Stimulated activated naive CD4-positive, alpha-beta T cell (primary cell): ENCODE measurements at regions not wholly inside any gene's neighbourhood (a gene's known extent, or its start where the extent isn't known, plus 50 kb on each side); places are given as distances from the start of the nearest gene placed in this dataset.

ENCODE experiments used
- DNase-seq, 6 experiments: peaks; one replicate each; lab custom pipeline; 2025; lab: John Stamatoyannopoulos, UW

DNA sequence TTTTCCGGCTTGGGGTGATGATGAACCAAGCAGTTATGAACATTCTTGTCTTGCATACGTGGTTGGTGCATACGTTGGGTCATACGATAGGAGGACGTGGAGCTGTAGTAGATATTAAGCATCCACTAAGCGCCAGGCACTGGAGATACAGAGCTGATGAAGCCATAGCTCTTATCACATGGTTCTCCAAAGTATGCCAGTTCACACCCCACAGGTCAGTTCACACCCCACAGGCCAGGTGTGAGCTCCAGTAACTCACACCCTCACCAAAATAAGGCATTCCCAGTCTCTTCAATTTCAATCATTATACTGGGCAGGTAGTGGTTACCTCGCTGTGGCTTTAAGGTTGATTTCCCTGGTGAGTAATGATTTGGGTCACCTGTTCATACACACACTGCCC, 335.5 kb downstream of the FOXL1 start:
- no peak for DNase-seq

DNA sequence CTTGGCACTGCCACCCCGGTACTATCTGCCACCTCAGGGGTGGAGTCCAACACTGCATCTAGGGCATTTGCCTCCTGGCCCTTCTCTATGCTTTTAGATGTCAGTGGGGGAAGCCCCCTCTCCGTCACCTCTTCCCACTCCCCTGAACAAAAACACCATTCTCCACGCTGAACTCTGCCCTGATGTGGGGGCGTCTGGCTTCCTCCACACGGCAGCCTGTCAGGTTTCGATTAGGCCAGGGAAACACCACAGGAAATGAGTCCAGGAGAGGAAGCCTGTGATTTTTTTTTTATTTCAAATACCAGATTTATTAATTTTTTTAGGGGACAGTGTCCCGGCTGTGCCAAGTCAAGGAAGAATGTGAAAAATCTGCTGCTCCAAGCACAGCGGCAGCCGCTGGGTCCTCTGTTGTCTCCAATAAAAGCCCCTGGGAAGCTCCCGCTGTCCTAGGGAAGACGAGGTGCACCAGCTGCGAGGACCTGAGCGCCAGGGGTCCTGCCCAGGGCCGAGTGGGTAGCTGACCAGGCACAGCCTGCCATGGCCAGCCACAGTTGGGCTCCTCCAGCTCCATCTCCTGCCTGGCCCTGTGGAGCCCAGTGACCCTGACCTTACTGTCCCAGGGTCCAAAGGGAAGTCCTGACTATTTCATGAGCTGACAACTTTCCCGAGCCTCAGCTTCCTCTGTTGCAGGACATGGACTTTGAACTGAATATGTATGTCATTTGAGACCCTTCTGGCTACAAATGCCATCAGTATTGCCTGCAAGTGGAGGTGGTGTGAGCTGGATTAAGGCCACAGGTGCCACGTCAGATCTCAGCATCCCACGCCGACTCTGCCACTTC, 336.7 kb downstream of the FOXL1 start:
- no peak for DNase-seq

DNA sequence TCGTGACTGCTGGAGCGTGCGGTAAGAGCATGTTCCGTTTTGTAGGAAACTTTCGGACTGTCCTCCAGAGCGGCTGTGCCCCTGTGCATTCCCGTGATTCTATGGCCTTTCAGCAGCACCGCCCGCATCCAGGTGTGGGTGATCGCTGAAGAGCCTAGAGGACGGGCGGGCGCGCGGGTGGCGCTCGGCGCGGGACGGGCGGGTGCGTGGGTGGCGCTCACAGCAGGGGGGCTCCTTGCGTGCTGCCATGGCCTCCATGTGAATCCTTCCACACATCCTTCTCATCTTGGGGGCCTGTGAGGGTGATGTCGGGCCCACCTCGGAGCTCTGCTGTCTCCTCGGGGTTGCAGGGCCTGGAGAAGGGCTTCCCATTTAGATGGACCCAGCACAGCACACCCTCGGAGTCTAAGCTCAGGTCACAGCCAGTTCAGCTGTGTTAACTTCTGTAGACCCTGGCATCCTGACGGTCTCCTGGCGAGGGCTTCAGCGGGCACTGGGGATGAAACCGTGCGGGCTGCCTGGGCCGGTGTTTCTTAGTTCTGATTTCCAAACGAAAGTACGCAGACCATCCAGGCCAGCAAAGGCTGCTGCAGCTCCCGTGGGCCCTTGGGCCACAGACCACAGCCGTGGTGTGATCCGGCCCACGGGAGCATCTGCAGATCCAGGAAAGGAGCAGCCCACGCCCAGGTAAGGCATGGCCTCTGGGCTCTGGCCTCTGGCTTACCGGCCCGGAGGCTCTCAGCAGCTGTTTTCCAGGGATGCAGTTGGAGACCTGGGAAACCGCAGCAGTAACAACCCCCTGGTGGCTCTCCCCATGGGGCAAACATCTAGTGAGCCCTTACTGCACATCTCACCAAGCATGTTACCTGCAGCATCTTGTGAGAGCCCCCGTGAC, 339.4 kb downstream of the FOXL1 start:
- DNase-seq, result no peak

DNA sequence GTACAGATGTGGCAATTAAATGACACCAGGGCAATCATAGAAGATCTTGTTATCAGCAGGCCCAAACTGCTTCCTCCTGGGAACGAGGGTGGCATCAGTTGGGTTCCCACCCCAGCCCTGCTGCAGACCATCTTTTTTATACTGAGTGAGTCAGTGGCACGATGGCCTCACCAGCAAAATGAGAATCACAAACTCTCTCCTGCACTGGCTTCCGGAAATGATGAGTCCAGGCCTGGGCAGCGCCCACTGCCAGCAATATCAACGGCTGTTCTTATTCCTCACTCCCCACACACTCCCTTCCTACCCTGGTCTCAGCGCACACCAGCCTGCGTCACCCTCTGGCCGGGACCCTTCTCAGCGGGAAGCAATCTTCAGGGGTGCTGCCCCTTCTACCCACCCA, 340.3 kb downstream of the FOXL1 start:
- no peak for DNase-seq

GRCh38 chr16:86919078-86919477, 340.7 kb downstream of the FOXL1 start:
- no peak for DNase-seq

DNA sequence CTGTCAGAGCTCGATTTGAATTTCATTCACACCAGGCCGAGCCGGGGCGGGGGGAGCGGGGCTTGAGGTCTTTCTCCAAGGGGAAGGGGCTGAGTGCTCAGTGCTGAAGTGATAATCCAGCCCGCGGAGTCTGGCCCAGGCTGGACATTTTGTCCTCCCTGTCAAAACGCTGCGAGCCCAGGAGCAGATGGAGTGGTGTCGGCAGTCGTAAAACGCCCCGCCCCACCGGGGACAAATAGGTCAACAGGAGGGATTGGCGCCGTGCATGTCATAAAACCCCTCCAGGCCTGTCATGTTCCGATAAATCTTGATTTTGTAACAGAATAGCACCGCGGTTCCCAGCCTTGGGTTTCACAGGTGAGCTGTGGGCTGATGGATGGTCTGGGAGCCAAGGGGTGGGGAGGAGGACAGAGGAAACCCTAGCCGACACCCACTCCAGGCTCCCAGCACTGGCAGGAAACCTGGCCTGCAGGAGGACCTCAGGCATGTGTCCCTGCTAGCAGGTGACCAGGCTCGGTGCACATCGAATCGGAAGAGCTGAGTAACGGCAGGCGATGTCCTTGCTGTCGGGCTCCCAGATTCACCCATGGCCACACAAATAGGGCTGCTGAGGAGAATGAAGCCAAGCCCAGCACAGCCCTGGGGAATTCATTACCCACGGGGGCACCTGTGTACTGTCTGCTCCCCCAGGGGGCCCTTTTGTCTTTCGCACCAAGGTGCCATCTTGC, 341.4 kb downstream of the FOXL1 start:
- DNase-seq, result no peak

GRCh38 chr16:86921289-86921688, 342.9 kb downstream of the FOXL1 start:
- DNase-seq, result no peak

GRCh38 chr16:86922311-86922710, 344.0 kb downstream of the FOXL1 start:
- DNase-seq, result no peak

DNA sequence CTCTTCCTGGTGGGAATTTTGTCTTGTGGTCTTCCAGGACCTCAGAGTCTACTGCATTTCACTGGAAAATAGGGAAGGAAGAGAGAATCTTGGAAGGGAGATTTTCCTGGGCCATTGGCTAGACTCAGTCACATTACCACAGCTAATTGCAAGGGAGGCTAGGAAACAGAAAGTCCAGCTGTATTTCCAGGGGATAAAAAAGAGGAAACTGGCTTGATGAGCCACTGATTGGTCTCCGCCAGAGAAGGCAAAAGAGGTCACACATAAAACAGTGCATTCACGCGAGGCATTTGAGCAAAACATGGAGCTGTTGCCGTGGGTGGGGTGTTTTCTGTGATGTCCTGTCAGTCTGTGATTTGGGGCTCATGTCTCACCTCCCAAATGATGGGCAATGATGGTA, 345.3 kb downstream of the FOXL1 start:
- DNase-seq, result no peak

- DNase-seq, result no peak
Observed at GRCh38 chr16:86924537-86924936, 346.2 kb downstream of the FOXL1 start.

GRCh38 chr16:86925067-86925791, 346.9 kb downstream of the FOXL1 start:
- DNase-seq, result no peak

- no peak for DNase-seq
Observed at GRCh38 chr16:86926181-86927094, 348.1 kb downstream of the FOXL1 start.

DNA sequence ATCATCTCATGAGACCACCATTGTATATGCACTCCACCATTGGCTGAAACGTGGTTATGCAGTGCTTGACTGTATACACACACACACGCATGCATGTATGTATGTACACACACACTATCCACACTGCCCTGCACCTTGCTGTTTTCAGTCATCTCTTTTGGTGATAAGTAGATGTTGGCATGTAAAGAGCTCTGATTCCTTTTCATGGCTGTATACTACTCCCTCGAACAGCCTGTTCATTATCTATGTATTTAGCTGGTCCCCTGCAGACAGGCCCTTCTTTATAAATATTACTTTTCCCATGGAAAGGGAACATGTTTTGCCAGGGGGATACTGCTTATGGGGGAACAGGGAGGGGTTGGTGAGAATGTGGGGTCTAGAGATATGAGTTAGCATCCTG, 349.4 kb downstream of the FOXL1 start:
- no peak for DNase-seq

DNA sequence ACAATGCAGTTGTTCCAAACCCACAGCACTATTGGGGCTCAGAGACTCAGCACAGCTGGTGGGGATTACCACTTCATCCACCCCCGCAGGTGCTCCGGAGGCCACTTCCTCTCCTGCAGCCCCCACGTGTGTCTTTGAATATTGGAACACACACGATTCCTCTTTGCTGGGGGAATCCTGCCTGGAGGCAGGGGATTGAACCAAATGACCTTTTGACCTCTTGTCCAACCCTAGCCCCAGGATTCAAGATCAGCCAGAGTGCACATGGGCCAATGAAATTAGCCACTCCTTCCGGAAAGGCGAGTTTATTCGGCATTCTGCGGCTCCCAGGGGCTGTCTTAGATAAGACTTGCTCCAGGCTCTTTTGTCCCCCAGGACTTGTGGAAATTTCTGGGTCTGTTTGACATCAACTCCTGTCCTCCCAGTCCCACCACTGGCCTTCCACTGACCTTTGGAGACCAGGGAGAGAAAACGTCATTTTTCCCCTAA, 350.2 kb downstream of the FOXL1 start:
- DNase-seq, result no peak

GRCh38 chr16:86929057-86929871, 350.9 kb downstream of the FOXL1 start:
- DNase-seq, result no peak

DNA sequence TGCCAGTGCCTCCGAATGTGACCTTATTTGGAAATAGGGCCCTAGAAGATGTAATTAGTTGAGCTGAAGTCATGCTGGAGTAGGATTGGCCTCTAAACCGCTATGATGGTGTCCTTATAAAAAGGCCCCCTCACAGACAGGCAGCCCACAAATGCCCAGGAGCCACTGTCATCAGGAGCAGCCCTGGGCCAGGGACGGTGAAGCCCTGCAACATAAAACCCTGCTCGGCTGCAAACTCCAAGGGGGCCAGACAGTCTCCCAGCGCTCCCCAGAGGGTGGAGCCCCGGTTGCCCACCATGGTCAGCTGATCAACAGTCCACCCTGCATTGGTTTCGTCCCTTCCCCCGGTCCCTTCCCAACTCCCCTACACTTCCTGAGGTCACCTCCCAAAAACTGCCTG, 351.7 kb downstream of the FOXL1 start:
- DNase-seq, result no peak

DNA sequence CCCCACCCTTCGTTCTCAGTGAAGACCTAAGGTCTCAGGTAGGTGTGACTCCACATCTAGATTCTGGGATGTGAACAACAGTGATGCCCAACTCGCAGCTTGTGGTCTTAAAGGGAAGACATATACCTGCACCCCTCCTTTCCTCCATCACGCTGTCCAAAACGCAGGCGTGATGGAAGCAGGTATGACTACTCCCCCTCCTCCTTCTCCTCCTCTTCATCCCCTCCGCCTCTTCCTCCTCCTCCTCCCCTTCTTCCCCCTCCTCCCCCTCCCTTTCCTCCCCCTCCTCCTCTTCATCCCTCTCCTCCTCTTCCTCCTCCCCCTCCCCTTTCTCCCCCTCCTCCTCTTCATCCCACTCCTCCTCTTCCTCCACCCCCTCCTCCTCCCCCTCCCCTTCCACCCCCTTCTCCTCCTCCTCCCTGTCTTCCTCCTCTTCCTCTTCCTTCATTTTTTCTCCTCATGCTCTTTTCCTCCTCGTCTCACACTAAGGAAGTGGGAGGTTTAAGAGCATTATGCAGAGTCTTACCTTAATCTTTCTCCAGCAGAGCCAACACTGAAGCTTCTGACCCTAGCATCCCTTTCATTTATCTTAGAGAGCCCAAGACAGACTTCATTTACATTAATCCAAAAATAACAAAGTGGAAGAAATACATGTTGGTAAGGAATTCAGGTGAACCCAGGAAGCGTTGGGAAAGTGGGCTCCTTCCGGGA, 352.5 kb downstream of the FOXL1 start:
- DNase-seq, result no peak

DNA sequence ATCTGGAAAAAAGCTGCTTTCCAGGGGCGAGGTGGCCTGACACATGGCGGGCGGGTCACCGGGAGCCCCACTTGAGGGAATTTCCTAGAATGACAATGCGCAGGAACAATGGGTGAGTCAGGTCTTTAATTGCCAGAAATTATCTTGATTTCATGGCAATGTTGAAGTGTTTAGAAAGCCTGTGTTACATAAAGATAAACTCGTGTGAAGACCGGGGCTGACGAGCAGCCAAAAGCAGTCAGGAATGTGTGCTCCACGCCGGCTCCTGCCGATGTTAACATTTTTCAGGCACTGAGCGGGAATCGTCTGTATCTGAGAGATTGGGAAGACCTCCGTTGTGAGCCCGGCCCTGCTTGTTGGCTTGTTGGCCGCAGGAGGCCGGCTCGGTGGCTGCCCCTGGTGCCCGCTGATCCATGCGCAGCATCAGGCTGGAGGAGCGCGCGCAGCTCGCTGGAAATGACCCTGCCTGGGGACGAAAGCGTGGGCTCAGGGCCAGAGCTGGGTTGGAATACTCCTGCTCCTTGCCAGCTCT, 353.1 kb downstream of the FOXL1 start:
- no peak for DNase-seq
